ENCODE measurements at regions not wholly inside any gene's neighbourhood (a gene's known extent, or its start where the extent isn't known, plus 50 kb on each side); places are given as distances from the start of the nearest gene placed in this dataset.

DNA sequence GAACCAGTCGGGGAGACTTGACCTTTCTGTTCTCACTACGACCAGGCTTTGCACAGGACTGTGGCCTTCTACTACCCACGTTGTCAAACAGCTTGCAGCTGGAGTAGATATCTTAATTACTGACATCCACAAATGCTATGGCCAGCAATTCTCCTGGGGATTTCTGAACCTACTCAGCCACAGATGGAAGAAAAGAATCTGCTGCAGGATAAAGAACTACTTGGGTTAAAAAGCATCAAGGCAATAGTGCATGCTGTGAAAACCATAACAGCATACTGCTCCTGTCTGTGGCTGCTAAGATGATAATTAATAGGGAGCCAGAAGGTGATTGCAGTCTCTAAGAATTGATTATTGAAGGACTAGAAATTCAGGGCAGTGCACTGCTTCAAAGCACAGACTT is 859.2 kb upstream of the SEMA6D start:
- H3K27me3 ChIP-seq = no peaks in the 10 kb centered on the region
- 29 to 45% methylated on average over 3 of the region's 3 CpGs for WGBS, 2 donors
- TF ChIP-seq, protein P1, sequence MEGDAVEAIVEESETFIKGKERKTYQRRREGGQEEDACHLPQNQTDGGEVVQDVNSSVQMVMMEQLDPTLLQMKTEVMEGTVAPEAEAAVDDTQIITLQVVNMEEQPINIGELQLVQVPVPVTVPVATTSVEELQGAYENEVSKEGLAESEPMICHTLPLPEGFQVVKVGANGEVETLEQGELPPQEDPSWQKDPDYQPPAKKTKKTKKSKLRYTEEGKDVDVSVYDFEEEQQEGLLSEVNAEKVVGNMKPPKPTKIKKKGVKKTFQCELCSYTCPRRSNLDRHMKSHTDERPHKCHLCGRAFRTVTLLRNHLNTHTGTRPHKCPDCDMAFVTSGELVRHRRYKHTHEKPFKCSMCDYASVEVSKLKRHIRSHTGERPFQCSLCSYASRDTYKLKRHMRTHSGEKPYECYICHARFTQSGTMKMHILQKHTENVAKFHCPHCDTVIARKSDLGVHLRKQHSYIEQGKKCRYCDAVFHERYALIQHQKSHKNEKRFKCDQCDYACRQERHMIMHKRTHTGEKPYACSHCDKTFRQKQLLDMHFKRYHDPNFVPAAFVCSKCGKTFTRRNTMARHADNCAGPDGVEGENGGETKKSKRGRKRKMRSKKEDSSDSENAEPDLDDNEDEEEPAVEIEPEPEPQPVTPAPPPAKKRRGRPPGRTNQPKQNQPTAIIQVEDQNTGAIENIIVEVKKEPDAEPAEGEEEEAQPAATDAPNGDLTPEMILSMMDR (IDR thresholded peaks at IDR 0.05) = no peak
- H3K36me3 ChIP-seq = no peaks in the 10 kb centered on the region
- H3K4me3 ChIP-seq = no peak overlapping the region
- H3K27ac ChIP-seq = no peak overlapping the region
- DNase-seq (no peak), ATAC-seq (no peak)
- intact Hi-C loops (cut with DNase I) = no loop called here
- H3K4me1 ChIP-seq = peaks cover 0 to 9% (median 0%) of the 10 kb centered on the region in 9 donors
- peaks cover 0 to 3% (median 0%) of the 10 kb centered on the region in 11 donors for H3K9me3 ChIP-seq

DNA sequence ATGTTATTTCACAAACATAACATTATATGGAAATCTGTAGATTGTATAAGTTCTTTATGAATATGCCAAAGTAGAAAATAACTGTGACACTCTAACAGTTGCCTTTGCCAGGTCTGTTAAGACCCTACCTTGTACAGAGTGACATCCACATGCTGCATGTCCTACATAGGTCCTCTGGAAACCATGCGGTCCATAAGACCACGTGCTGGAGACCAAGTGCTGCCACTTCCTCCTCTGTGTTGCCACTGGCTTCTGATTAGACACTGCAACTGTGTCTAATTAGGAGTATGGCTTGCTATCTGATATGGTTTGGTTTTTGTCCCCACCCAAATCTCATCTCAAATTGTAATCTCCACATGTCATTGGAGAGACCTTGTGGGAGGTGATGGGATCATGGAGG is 855.5 kb upstream of the SEMA6D start:
- ATAC-seq (no peak), DNase-seq (no peak)
- TF ChIP-seq, protein P1 (IDR thresholded peaks at IDR 0.05) = no peak
- no peak overlapping the region for H3K27ac ChIP-seq
- peaks cover 0 to 9% (median 0%) of the 10 kb centered on the region in 9 donors for H3K4me1 ChIP-seq
- H3K27me3 ChIP-seq = no peaks in the 10 kb centered on the region
- H3K9me3 ChIP-seq = peaks cover 0 to 3% (median 0%) of the 10 kb centered on the region in 11 donors
- intact Hi-C loops (cut with DNase I) = loop anchor here in 1 of 10 donors (10.0 kb wide), 1 partner anchor 293 kb away; no protein-coding TSS in a partner anchor
- no peaks in the 10 kb centered on the region for H3K36me3 ChIP-seq
- no peak overlapping the region for H3K4me3 ChIP-seq
- WGBS, 2 donors = 83 to 97% methylated on average over 2 of the region's 2 CpGs

DNA sequence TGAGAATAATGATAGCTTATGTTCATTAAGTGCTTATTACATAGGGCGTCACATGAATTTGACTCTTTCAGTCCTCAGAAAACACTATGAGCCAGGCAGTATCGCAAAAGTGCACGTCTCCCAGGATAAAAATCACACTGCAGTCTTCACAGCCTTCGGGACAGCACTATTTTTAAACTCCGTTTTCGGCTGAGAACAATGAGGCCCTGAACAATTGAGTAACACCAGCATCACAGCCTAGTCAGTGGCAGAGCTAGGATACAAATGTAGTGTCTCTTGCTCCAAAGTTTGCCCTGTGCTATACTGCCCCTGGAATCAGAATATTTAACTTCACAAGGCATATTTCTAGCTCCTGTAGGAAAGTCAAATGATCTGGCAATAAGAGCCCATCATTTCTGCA is 852.1 kb upstream of the SEMA6D start:
- TF ChIP-seq, protein P1 (IDR thresholded peaks at IDR 0.05) = no peak
- H3K4me1 ChIP-seq = peaks cover 0 to 8% (median 0%) of the 10 kb centered on the region in 9 donors
- H3K27ac ChIP-seq = peak overlapping the region in 1 of 10 donors; percentile 39
- no peaks in the 10 kb centered on the region for H3K27me3 ChIP-seq
- H3K36me3 ChIP-seq = no peaks in the 10 kb centered on the region
- WGBS, 2 donors = 45 to 55% methylated on average over 6 of the region's 6 CpGs
- no peak overlapping the region for H3K4me3 ChIP-seq
- intact Hi-C loops (cut with DNase I) = loop anchor here in 1 of 10 donors (10.0 kb wide), 1 partner anchor 290 kb away; no protein-coding TSS in a partner anchor
- no peak for DNase-seq
- peaks cover 0 to 3% (median 0%) of the 10 kb centered on the region in 11 donors for H3K9me3 ChIP-seq
- peak in 6 of 8 donors; percentile 50 to 99 (median 80) for ATAC-seq

DNA sequence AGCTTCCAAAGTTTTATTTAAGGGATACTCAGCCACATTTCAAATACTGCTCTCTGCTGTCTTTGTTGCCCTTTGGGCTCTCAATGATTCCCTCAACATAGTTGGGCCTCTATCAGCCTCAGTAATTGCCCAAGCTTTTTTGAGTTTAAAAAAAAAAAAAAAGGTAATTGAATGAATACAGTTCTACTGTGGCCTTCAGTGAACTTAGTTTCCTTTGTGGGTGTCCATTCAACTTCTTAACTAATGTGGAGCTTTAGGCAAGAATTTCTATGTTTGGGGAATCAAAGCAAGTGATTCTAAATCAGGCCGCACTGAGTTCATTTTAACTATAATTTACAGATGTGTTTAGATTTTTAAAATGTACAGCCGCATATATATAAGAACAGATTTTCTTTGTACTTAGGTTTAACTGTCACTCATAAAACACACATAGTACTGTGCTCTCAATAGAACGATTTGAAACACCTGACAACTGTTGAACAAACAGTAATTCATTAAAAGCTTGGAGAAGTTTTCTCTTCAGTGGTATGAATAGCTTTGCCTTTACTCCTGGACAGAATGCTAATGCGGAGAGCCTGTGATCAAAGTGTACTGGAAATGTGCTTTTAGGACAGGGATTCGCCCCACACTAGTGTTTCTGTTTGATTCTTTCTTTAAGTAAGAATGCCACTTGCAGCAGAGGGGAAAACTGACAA is 844.9 kb upstream of the SEMA6D start:
- WGBS, 2 donors = 72 to 76% methylated on average over 5 of the region's 5 CpGs
- ATAC-seq (no peak), DNase-seq (no peak)
- H3K4me1 ChIP-seq = no peaks in the 10 kb centered on the region
- no peak overlapping the region for H3K4me3 ChIP-seq
- H3K27ac ChIP-seq = no peak overlapping the region
- H3K9me3 ChIP-seq = no peaks in the 10 kb centered on the region
- intact Hi-C loops (cut with DNase I) = no loop called here
- TF ChIP-seq, protein P1 (IDR thresholded peaks at IDR 0.05) = no peak
- no peaks in the 10 kb centered on the region for H3K27me3 ChIP-seq
- no peaks in the 10 kb centered on the region for H3K36me3 ChIP-seq

All from heart right ventricle (tissue), 16 donors.